Activated naive CD8-positive, alpha-beta T cell treated with anti-CD3 and anti-CD28 coated beads, Interleukin-2, amount 10 ng/mL, durations not matched to agents 7 days and 5 days (primary cell): ENCODE measurements at regions not wholly inside any gene's neighbourhood (a gene's known extent, or its start where the extent isn't known, plus 50 kb on each side); places are given as distances from the start of the nearest gene placed in this dataset.
"Not testable (repeated sequence)": the region's sequence is repeated elsewhere in the genome, so short reads cannot be mapped to it uniquely, and the experiment has no call there.

Source experiments
- ATAC-seq: fragments of 150-1000 bp; cut with Tn5 transposase; one replicate; pipeline ENCODE4 v1.10.0; 2021; ENCODE audit warnings: low read depth, moderate library complexity
- POLR2A ChIA-PET: fragments of 350-600 bp; sonication (Branson Sonifier 250); formaldehyde crosslinking; loops from one replicate; lab custom pipeline; 2021; ENCODE audit warnings: antibody characterized with exemption; lab: Charles Lee
- DNase-seq: peaks from one replicate; pipeline ENCODE4 v3.0.0; 2021
- H3K27ac Mint-ChIP-seq: one replicate; pipeline ENCODE4 v1.8.0; 2022; ENCODE audit warnings: mild to moderate bottlenecking, mixed read lengths
- H3K27me3 Mint-ChIP-seq: one replicate; pipeline ENCODE4 v1.8.0; 2022; ENCODE audit warnings: mild to moderate bottlenecking, moderate library complexity, mixed read lengths
- H3K36me3 Mint-ChIP-seq: one replicate; pipeline ENCODE4 v1.8.0; 2021; ENCODE audit warnings: mild to moderate bottlenecking, mixed read lengths
- H3K4me1 Mint-ChIP-seq: one replicate; pipeline ENCODE4 v1.8.0; 2021; ENCODE audit warnings: mixed read lengths
- H3K4me3 Mint-ChIP-seq: one replicate; pipeline ENCODE4 v1.8.0; 2022; ENCODE audit warnings: mild to moderate bottlenecking, moderate library complexity, mixed read lengths
- H3K9me3 Mint-ChIP-seq: one replicate; pipeline ENCODE4 v1.8.0; 2021; ENCODE audit warnings: mixed read lengths

GRCh38 chrX:122910697-122911096 is 273.4 kb upstream of the GRIA3 start:
- POLR2A ChIA-PET, result no interaction called here
- Mint-ChIP-seq H3K9me3 (peaks cover 2% of the 10 kb centered on the region), H3K27me3 (no peaks in the 10 kb centered on the region), H3K4me3 (no peak overlapping the region), H3K4me1 (no peaks in the 10 kb centered on the region), H3K27ac (no peak overlapping the region), H3K36me3 (no peaks in the 10 kb centered on the region)
- DNase-seq (no peak), ATAC-seq (no peak)

DNA sequence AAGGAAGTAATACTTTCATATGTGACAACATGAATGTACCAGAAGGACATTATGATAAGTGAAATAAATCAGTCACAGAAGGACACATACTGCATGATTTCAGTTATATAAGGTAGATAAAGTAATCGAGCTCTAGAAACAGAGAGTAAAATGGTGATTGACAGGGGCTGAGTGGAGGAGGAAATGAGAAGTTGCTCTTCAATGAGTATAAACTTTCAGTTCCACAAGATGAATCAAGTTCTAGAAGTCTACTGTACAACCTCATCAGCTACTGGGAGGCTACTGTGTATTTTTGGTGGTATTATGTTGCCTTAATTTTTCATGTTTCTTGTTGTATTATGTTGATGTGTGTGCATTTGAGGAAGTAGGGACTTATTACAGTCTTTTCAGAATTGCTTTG is 270.9 kb upstream of the GRIA3 start:
- no peak for ATAC-seq
- H3K4me3 Mint-ChIP-seq, result no peak overlapping the region

DNA sequence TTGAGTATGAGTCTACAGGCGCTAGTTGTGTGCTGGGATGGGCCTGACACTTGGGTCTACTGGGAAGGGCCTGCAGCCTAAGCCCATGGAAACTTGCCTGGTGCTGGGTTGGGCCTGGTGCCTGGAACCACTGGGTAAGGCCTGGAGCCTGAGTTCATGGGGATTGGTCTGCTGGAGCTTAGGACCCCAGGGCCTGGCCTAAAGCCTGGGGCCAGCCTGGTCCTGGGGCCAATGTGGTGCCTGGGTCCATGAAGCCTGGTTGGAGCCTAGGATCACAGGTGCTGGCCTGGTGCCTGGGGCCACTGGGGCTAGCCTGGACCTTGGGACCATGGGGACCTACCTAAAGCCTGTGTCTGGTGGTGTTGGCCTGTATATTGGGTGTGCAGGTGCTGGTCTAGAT is 270.3 kb upstream of the GRIA3 start:
- no peak for DNase-seq

More for the DNA sequence above, 270.9 kb upstream of the GRIA3 start:
- POLR2A ChIA-PET, result no interaction called here
- Mint-ChIP-seq H3K36me3 (no peaks in the 10 kb centered on the region), H3K27me3 (no peaks in the 10 kb centered on the region), H3K27ac (no peak overlapping the region), H3K9me3 (peaks cover 2% of the 10 kb centered on the region), H3K4me1 (no peaks in the 10 kb centered on the region)
- DNase-seq, result no peak

GRCh38 chrX:122914256-122914655 is 269.8 kb upstream of the GRIA3 start:
- DNase-seq, result no peak
- H3K4me3 Mint-ChIP-seq, result no peak overlapping the region
- no peaks in the 10 kb centered on the region for H3K4me1 Mint-ChIP-seq
- no peak for ATAC-seq
- H3K27ac Mint-ChIP-seq, result no peak overlapping the region
- POLR2A ChIA-PET, result no interaction called here
- H3K9me3 Mint-ChIP-seq, result peaks cover 2% of the 10 kb centered on the region
- H3K27me3 Mint-ChIP-seq, result no peaks in the 10 kb centered on the region
- no peaks in the 10 kb centered on the region for H3K36me3 Mint-ChIP-seq

More for the DNA sequence above, 270.3 kb upstream of the GRIA3 start:
- no peak overlapping the region for H3K27ac Mint-ChIP-seq
- H3K9me3 Mint-ChIP-seq, result peaks cover 2% of the 10 kb centered on the region
- H3K4me1 Mint-ChIP-seq, result no peaks in the 10 kb centered on the region
- no peaks in the 10 kb centered on the region for H3K27me3 Mint-ChIP-seq
- no peak overlapping the region for H3K4me3 Mint-ChIP-seq
- ATAC-seq, result no peak
- POLR2A ChIA-PET, result no interaction called here
- H3K36me3 Mint-ChIP-seq, result no peaks in the 10 kb centered on the region

DNA sequence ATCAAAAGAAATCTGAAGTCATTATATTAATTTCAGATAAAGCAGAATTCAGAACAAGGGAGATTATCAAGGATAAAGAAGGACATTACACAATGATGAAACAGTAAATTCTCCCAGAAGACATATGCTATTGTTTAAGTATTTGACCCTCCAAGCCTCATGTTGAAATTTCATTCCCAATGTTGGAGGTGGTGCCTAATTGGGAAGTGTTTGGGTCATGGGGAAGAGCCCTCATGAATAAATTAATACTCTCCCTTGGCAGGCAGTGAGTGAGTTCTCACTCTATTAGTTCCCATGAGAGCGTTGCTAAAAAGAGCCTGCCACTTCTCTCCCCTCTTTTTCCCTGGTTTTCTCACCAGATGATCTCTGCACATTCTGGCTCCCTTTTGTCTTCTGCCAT is 249.9 kb upstream of the GRIA3 start:
- POLR2A ChIA-PET, result no interaction called here
- H3K9me3 Mint-ChIP-seq, result peaks cover 1% of the 10 kb centered on the region
- H3K4me3 Mint-ChIP-seq, result no peak overlapping the region
- ATAC-seq (no peak), DNase-seq (no peak)
- H3K4me1 Mint-ChIP-seq, result no peaks in the 10 kb centered on the region
- no peaks in the 10 kb centered on the region for H3K27me3 Mint-ChIP-seq
- no peaks in the 10 kb centered on the region for H3K36me3 Mint-ChIP-seq
- H3K27ac Mint-ChIP-seq, result no peak overlapping the region

- no peaks in the 10 kb centered on the region for H3K36me3 Mint-ChIP-seq
- POLR2A ChIA-PET, result no interaction called here
- no peak overlapping the region for H3K4me3 Mint-ChIP-seq
- H3K27me3 Mint-ChIP-seq, result no peaks in the 10 kb centered on the region
- H3K27ac Mint-ChIP-seq, result no peak overlapping the region
- no peaks in the 10 kb centered on the region for H3K9me3 Mint-ChIP-seq
- ATAC-seq (no peak), DNase-seq (no peak)
- no peaks in the 10 kb centered on the region for H3K4me1 Mint-ChIP-seq
Measured at GRCh38 chrX:122940199-122940598, 243.9 kb upstream of the GRIA3 start.

GRCh38 chrX:122941806-122942205 is 242.3 kb upstream of the GRIA3 start:
- no peak overlapping the region for H3K27ac Mint-ChIP-seq
- no peak overlapping the region for H3K4me3 Mint-ChIP-seq
- no peaks in the 10 kb centered on the region for H3K36me3 Mint-ChIP-seq
- POLR2A ChIA-PET, result no interaction called here
- H3K27me3 Mint-ChIP-seq, result no peaks in the 10 kb centered on the region
- ATAC-seq, result no peak
- H3K9me3 Mint-ChIP-seq, result no peaks in the 10 kb centered on the region
- no peaks in the 10 kb centered on the region for H3K4me1 Mint-ChIP-seq
- no peak for DNase-seq

GRCh38 chrX:122943918-122944317 is 240.2 kb upstream of the GRIA3 start:
- no peak overlapping the region for H3K4me3 Mint-ChIP-seq
- POLR2A ChIA-PET, result no interaction called here
- H3K4me1 Mint-ChIP-seq, result no peaks in the 10 kb centered on the region
- no peaks in the 10 kb centered on the region for H3K27me3 Mint-ChIP-seq
- no peak for DNase-seq
- no peaks in the 10 kb centered on the region for H3K36me3 Mint-ChIP-seq
- no peak for ATAC-seq
- no peak overlapping the region for H3K27ac Mint-ChIP-seq
- H3K9me3 Mint-ChIP-seq, result no peaks in the 10 kb centered on the region

GRCh38 chrX:122945328-122945727 is 238.8 kb upstream of the GRIA3 start:
- Mint-ChIP-seq H3K4me3 (no peak overlapping the region), H3K27ac (no peak overlapping the region), H3K36me3 (no peaks in the 10 kb centered on the region), H3K27me3 (no peaks in the 10 kb centered on the region), H3K4me1 (no peaks in the 10 kb centered on the region), H3K9me3 (no peaks in the 10 kb centered on the region)
- no peak for DNase-seq
- POLR2A ChIA-PET, result no interaction called here
- ATAC-seq, result no peak

DNA sequence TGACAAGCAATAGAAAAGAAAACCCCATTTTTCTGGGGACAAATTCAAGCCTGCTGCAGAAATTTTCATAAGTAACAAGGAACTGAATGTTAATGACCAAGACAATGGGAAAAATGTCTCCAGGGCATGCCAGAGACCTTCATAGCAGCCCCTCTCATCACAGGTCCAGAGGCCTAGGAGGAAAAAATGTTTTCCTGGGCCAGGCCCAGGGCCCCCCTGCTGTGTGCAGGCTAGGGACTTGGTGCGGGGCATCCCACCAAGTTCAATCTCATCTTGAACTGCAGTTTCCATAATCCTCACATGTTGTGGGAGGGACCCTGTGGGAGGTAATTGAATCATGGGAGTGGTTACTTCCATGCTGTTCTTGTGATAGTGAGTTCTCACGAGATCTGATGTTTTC is 211.5 kb upstream of the GRIA3 start:
- Mint-ChIP-seq H3K36me3 (no peaks in the 10 kb centered on the region), H3K4me1 (no peaks in the 10 kb centered on the region), H3K27me3 (no peaks in the 10 kb centered on the region), H3K9me3 (peaks cover 3% of the 10 kb centered on the region), H3K27ac (no peak overlapping the region), H3K4me3 (no peak overlapping the region)
- DNase-seq, result no peak
- ATAC-seq, result no peak
- POLR2A ChIA-PET, result no interaction called here

GRCh38 chrX:122982521-122982920 is 201.6 kb upstream of the GRIA3 start:
- Mint-ChIP-seq H3K36me3 (no peaks in the 10 kb centered on the region), H3K4me1 (no peaks in the 10 kb centered on the region), H3K4me3 (no peak overlapping the region), H3K9me3 (no peaks in the 10 kb centered on the region), H3K27me3 (no peaks in the 10 kb centered on the region), H3K27ac (no peak overlapping the region)
- ATAC-seq (no peak), DNase-seq (no peak)
- POLR2A ChIA-PET, result no interaction called here

DNA sequence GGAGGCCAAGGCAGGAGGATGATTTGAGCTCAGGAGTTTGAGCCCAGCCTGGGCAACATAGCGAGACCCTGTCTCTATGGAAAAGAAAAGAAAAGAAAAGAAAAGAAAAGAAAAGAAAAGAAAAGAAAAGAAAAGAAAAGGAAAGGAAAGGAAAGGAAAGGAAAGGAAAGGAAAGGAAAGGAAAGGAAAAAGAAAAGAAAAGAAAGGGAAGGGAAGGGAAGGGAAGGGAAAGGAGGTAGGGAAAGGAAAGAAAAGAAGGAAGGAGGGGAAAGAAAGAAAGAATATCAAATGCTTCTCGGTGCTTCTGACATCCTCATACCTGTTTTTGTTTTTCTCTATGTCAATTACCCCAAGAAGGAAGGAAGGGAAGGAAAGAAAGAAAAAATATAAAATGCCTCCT is 181.2 kb upstream of the GRIA3 start:
- POLR2A ChIA-PET, H3K27me3 Mint-ChIP-seq, H3K4me3 Mint-ChIP-seq, H3K9me3 Mint-ChIP-seq, ATAC-seq, H3K36me3 Mint-ChIP-seq, H3K27ac Mint-ChIP-seq, H3K4me1 Mint-ChIP-seq, DNase-seq: not testable (repeated sequence)

DNA sequence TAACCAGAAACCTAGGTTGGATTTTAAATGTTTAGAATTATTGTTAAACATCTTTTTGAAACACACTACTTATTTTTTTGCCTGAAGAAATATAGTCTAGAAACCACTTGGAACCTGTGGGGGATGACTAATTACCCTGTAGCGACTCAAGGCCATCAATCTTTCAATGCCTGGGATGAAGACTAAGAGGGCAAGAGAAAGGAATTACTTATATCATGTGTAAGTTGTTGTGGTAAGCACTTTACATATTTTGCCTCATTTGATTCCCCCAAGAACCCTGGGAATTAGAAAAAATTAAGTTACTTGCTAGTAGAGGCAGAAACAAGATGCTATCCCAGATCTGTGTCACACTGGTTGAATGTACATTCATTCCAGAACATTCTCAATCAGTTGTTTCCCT is 170.9 kb upstream of the GRIA3 start:
- Mint-ChIP-seq H3K27ac (no peak overlapping the region), H3K4me3 (no peak overlapping the region), H3K4me1 (no peaks in the 10 kb centered on the region), H3K9me3 (no peaks in the 10 kb centered on the region), H3K36me3 (no peaks in the 10 kb centered on the region), H3K27me3 (no peaks in the 10 kb centered on the region)
- POLR2A ChIA-PET, result no interaction called here
- ATAC-seq, result no peak
- no peak for DNase-seq

GRCh38 chrX:123036401-123036800 is 147.7 kb upstream of the GRIA3 start:
- POLR2A ChIA-PET, result no interaction called here
- no peaks in the 10 kb centered on the region for H3K27me3 Mint-ChIP-seq
- DNase-seq (no peak), ATAC-seq (no peak)
- H3K9me3 Mint-ChIP-seq, result no peaks in the 10 kb centered on the region
- H3K4me1 Mint-ChIP-seq, result no peaks in the 10 kb centered on the region
- no peak overlapping the region for H3K27ac Mint-ChIP-seq
- no peak overlapping the region for H3K4me3 Mint-ChIP-seq
- no peaks in the 10 kb centered on the region for H3K36me3 Mint-ChIP-seq

GRCh38 chrX:123049071-123049625 is 134.9 kb upstream of the GRIA3 start:
- no peaks in the 10 kb centered on the region for H3K9me3 Mint-ChIP-seq
- no peaks in the 10 kb centered on the region for H3K4me1 Mint-ChIP-seq
- no peak overlapping the region for H3K4me3 Mint-ChIP-seq
- H3K27ac Mint-ChIP-seq, result no peak overlapping the region
- POLR2A ChIA-PET, result no interaction called here
- no peaks in the 10 kb centered on the region for H3K27me3 Mint-ChIP-seq
- no peaks in the 10 kb centered on the region for H3K36me3 Mint-ChIP-seq
- DNase-seq, result no peak
- ATAC-seq, result no peak
